Bronchial epithelial cell (primary cell): ENCODE measurements at regions not wholly inside any gene's neighbourhood (a gene's known extent, or its start where the extent isn't known, plus 50 kb on each side); places are given as distances from the start of the nearest gene placed in this dataset.

Experiments
- DNase-seq: peaks from one replicate; pipeline ENCODE4 v3.0.0-alpha.2; 2010; ENCODE audit warnings: low read depth
- FAIRE-seq: peaks from 2 replicates; lab custom pipeline; 2011; peaks lifted over from hg19 to GRCh38; lab: Jason Lieb, UNC
- H3K27me3 ChIP-seq: 2 replicates; pipeline ENCODE4 v1.5.1; 2011; ENCODE audit warnings: low read length; ENCODE audit not compliant: control insufficient read depth, insufficient read depth
- H3K36me3 ChIP-seq: 2 replicates; pipeline ENCODE4 v1.5.1; 2011; ENCODE audit warnings: low read length; ENCODE audit not compliant: control insufficient read depth, insufficient read depth
- H3K4me3 ChIP-seq: 2 replicates; pipeline ENCODE4 v1.5.1; 2011; ENCODE audit warnings: mild to moderate bottlenecking, low read depth, low read length, control low read depth
- TF ChIP-seq, protein P1 (sequence below): IDR thresholded peaks from 2 replicates; pipeline ENCODE4 v1.5.1; 2011; ENCODE audit warnings: mild to moderate bottlenecking, moderate library complexity, low read length, control low read depth, inconsistent platforms; ENCODE audit not compliant: insufficient read depth, severe bottlenecking

DNA sequence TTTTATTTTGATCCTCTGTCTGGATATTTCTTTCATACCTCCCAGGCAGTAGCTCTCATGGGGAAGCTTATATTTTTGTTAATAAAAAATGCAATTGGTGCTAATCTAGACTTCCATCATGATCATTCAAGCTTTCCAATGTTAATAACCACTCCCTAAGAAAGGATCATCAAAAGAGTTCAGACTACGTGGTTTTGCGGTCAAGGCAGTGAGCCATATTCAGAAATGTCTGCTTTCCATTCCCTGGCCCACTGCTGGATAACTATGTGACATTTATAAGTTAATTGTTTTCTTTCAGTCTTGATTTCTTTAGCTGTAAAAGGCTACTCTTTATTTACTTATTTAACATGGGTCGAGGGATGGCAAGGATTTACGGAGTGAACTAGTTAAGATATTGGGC lies 414.6 kb downstream of the LMO4 start:
- TF ChIP-seq, protein P1, sequence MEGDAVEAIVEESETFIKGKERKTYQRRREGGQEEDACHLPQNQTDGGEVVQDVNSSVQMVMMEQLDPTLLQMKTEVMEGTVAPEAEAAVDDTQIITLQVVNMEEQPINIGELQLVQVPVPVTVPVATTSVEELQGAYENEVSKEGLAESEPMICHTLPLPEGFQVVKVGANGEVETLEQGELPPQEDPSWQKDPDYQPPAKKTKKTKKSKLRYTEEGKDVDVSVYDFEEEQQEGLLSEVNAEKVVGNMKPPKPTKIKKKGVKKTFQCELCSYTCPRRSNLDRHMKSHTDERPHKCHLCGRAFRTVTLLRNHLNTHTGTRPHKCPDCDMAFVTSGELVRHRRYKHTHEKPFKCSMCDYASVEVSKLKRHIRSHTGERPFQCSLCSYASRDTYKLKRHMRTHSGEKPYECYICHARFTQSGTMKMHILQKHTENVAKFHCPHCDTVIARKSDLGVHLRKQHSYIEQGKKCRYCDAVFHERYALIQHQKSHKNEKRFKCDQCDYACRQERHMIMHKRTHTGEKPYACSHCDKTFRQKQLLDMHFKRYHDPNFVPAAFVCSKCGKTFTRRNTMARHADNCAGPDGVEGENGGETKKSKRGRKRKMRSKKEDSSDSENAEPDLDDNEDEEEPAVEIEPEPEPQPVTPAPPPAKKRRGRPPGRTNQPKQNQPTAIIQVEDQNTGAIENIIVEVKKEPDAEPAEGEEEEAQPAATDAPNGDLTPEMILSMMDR: no peak
- Histone ChIP-seq H3K4me3 (no peak overlapping the region), H3K27me3 (no peaks in the 10 kb centered on the region), H3K36me3 (no peaks in the 10 kb centered on the region)
- DNase-seq: no peak
- no peak for FAIRE-seq

DNA sequence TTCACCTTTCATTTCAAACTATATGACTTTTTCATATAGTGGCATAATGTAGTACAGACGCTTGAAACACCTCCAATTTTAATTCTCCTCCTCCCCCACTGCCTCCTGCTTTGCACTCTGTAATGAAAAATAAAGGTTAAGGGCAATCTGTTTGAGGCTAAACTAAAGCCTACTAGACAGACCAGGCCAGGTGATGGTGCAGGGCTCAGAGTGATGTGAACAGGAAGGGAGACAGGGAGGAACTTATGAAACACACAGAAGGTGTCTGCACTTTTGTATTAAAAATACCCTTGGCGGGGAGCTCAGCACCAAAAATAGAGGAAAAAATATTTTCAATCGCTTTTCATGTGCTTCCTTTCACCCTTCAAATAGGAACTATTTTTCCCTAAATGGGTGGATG lies 415.4 kb downstream of the LMO4 start:
- Histone ChIP-seq H3K27me3 (no peaks in the 10 kb centered on the region), H3K4me3 (no peak overlapping the region), H3K36me3 (no peaks in the 10 kb centered on the region)
- FAIRE-seq (no peak), DNase-seq (no peak)
- TF ChIP-seq, protein P1: no peak

DNA sequence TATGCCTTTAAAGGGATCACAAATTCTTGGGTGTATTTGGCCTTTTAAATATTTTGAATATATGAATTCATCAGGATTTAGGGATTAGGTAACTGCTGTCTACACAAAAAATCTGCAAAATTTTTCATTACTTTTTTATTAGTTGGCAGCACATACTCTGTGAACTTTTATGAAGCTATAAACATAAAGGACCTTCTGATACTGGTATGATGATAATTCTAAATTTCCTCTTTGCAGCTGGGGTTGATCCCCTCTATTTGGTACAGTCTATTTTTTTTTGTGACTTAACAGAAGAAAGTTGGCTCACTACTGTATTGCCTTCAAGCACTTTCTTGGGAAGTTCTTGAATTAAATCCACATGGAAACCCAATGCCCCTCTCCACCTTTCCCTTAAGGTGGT lies 416.1 kb downstream of the LMO4 start:
- DNase-seq (no peak), FAIRE-seq (no peak)
- Histone ChIP-seq H3K36me3 (no peaks in the 10 kb centered on the region), H3K4me3 (no peak overlapping the region), H3K27me3 (no peaks in the 10 kb centered on the region)
- TF ChIP-seq, protein P1: no peak

DNA sequence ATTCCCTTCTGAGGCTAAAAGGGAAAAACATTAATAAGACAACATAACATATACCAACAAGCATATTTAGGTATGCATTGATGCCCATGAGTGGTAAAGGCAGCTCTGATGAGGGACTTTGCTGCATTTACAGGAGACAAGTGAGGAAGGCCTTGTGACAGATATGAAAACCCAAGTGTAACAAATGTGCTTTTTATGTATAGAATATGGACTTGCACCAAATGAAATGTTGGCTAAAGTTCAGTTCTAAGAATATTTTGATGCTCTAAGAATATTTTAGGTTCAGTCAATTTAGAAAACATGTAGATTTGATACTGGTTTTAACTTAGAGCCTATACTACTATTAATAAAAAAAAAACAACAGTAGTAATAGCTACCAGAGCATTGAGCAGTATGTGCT lies 424.7 kb downstream of the LMO4 start:
- no peak for DNase-seq
- H3K27me3 ChIP-seq: no peaks in the 10 kb centered on the region
- no peak overlapping the region for H3K4me3 ChIP-seq
- no peak for FAIRE-seq
- TF ChIP-seq, protein P1: no peak
- no peaks in the 10 kb centered on the region for H3K36me3 ChIP-seq

DNA sequence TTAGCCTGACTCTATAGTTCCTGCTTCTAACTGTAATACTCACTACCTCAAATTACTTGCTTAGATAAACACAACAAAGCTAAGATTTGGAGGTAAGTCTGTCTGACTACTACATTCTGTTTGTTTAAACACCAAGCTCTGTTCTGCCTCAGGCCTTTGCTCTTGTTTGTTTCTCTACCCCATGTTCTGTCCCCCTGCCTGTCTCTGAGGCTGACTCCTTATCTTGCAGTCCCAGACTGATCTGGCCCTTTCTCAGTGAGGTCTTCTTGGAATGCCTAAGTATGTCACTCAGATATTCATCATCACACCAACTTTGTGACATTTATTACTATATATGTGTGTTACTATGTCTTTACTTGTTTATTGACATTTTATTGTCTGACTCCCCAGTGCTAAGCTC lies 425.5 kb downstream of the LMO4 start:
- DNase-seq (no peak), FAIRE-seq (no peak)
- TF ChIP-seq, protein P1: no peak
- H3K27me3 ChIP-seq: no peaks in the 10 kb centered on the region
- H3K4me3 ChIP-seq: no peak overlapping the region
- no peaks in the 10 kb centered on the region for H3K36me3 ChIP-seq

DNA sequence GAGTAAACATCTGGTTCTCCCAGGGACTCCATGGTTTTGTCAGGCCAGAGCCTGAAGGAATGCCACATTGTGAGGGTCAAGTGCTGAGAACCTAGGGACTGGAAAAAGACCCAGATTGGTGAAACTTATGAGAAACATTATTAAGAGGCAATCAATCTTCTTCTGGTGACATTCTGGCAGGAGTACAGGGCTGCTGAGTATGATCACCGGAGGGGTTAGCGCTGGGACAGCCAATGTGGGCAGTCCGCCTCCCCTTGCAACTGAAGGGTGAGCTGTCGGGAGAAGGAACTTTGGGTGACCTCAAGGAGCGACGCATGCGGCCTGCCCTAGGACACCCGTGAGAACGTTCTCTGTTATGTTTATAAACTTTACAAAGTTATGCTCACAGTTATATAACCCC lies 429.0 kb downstream of the LMO4 start:
- H3K36me3 ChIP-seq: no peaks in the 10 kb centered on the region
- no peak for FAIRE-seq
- TF ChIP-seq, protein P1: no peak

More for the DNA sequence above, 429.0 kb downstream of the LMO4 start:
- Histone ChIP-seq H3K4me3 (no peak overlapping the region), H3K27me3 (no peaks in the 10 kb centered on the region)
- DNase-seq: no peak
